Stimulated activated CD4-positive, alpha-beta T cell treated with anti-CD3 and anti-CD28 coated beads, Interleukin-15, amount 100 ng/mL, for 1 hour (primary cell): ENCODE measurements at regions not wholly inside any gene's neighbourhood (a gene's known extent, or its start where the extent isn't known, plus 50 kb on each side); places are given as distances from the start of the nearest gene placed in this dataset.
"Not testable (repeated sequence)": the region's sequence is repeated elsewhere in the genome, so short reads cannot be mapped to it uniquely, and the experiment has no call there.

Experiments
- DNase-seq, 2 donors: peaks; one replicate each; pipeline ENCODE4 v3.0.0-alpha.2; 2020; ENCODE audit warnings: low read depth in 1 of 2, low spot score in 1 of 2

DNA sequence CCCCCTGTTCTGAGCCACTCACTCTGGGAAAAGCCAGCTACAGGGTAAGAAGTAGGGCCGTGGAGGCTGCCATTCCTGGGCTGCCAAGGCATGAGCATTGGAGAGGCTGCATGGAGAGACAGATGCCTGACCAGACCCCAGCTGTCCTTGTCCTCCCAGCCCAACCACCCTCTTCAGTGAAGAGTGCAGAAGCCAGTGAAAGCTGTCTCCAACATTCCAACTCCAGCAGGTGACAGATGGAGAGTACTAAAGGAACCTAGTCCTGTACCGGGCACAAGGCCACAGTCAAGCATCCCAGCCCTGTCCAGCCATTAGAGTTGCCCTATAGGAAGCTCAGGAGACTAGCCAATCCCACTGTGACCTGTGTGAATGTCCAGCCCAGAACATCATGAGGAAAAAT lies 165.1 kb downstream of the DIRAS2 start:
- no peak for DNase-seq

DNA sequence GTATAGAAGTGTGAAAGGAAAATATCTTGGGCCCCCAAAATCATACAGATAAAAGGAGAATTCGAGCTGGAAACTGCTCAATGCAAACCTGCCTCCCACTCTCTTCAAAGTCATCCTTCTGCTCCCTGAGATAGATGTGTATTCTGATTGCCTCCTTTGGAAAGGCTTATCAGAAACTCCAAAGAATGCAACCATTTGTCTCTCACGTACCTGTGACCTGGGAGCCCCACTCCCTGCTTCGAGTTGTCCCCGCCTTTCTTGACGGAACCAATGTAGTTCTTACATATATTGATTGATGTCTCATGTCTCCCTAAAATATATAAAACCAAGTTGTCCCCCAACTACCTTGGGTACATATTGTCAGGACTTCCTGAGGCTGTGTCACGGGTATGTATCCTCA lies 163.8 kb downstream of the DIRAS2 start:
- no peak for DNase-seq

DNA sequence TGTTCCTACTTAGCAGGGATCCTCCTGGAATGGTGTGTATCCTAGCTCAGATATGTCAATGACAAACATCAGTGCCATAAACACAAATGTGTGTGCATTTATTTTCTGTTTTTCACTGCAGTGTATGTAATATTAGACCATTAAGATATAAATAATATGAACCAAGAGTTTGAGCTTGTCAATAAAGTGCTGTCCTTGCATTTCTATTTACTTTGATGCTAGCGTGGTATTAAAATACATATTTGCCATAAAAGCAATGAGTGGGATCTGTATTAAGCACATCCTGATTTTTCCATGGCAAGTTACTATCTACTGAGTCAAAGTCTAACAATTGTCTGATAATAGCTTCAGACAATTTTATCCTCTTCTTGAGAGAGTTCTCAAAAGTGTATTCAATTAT lies 157.6 kb downstream of the DIRAS2 start:
- DNase-seq = no peak

DNA sequence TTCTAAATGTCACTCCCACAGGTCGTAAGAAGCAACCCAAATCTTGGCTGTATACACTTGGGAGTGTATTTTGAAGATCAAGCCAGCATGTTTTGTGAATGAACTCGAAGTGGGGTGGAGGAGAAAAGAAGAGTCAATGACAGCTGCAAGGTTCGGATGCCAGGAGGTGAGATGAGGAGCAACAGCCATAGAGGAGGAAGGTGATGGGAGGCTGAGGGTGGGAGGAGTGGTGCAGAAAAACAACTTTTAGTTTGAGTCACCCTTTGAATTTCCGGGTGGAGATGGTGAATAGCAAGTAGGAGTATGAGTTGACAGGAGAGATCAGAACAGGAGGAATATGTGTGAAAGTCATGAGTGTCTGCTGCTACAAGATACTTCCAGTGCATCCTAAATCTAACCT lies 153.6 kb downstream of the DIRAS2 start:
- DNase-seq = no peak

DNA sequence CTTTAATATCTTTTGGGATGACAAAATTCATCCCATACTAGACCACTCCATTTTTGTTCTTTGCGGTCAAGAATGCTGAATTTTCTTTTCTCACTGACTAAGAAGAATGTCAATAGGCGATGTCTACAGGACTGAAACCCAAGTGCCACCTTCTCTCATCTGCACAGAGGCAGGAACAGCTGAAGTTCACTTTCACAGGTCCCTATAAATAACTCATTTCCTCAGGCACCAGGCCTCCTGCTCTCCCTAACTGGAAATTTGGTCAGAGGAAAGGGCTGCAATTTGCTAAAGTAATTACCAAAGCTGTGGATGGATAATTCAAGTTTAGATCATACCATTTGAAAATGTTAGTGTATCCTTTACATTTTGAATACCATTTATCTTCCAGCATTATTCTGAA lies 142.9 kb downstream of the DIRAS2 start:
- DNase-seq = no peak

DNA sequence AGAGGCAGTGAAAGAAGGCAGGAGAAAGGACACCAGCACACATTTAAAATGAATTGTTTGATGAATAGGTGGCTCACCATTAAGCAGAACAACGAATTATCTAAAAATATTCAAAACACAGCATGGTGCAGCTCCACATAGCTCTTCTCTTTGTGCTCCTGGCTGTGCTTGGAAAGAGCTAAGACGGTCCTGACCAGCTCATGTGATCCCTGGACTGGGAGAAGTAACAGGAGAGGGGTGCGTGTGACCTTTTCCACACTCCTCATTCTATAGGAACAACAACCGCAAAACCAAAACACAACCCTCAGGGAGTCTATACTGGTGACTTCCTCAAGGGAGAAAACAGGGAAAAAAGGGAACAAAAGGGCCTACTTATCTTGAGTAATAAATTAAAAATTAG lies 140.5 kb downstream of the DIRAS2 start:
- DNase-seq = no peak

DNA sequence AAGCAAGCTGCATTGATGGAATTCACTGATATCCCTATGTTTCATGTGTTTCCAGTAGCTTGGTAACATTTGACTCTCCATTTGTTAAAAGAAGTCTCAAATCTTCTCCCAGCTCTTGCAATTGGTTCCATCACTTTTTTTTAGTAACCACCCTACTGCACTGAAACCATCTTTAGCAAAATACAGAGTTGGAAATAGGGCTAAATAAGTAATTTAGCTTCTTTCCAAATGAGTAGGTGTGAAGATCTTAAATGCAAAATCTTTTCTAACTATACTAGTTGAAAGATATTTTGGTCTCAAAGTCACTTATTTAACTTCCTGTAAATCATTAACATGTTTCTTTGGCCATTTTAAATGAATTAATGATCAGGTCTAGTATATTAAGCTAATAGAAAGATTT lies 138.1 kb downstream of the DIRAS2 start:
- no peak for DNase-seq

DNA sequence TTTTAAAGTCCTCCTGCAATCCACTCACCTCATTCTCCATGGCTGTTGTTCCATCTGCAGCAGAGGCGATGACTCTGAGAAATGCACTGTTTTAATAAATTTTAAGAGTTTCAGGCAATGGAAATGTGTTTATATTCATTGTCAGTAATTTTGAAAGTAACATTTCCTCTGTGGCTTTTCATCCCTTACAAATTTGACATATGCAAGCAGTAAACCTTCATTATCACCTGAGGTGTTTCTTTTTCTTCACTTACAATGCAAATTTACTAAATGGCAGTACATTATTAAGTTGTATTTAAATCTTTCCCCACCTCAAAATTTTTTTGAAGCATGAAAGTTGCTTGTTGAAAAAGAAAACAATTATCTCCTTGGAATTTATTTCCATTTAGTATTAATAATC lies 136.9 kb downstream of the DIRAS2 start:
- DNase-seq = no peak

DNA sequence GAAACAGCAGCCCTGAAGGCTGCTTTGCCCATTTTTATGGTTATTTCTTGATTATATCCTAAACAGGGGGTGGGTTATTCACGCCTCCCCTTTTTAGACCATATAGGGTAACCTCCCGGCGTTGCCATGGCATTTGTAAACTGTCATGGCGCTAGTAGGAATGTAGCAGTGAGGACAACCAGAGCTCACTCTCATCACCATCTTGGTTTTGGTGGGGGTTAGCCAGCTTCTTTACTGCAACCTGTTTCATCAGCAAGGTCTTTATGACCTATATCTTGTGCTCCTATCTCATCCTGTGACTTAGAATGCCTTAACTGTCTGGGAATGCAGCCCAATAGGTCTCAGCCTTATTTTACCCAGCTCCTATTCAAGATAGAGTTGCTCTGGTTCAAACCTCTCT lies 136.2 kb downstream of the DIRAS2 start:
- DNase-seq = not testable (repeated sequence)

DNA sequence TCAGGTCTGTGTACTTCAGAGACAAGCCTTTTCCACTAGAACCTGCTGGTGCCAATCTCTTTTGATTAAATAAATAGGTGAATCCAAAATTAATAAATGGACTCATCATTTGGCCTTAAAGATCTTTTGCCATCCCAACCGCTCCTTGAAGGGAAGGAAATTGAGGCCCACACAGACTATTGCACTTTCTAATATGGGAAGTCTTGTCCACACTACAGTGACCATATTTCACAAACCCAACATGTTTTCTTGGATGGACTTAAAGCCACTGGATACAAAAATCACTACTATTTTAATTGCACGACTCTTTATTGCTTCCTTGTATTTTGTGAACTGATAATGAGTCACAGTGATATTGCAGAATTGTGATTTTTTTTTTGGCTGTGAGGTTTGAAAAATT lies 135.0 kb downstream of the DIRAS2 start:
- no peak for DNase-seq

DNA sequence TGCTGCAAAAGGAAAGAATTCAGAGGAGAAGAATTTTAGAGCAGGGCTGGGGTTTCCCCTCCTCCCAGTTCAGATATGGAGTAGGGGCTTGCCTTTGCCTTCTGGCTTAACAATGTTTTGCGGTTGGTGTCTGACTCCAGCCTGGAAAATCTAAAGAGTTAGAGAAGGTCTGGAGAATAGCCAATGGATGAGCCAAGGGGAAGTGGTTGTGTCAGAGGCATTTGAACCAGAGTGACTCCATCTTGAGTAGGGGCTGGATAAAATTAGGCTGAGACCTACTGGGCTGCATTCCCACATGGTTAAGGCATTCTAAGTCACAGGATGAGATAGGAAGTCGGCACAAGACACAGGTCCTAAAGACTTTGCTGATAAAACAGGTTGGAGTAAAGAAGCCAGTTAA lies 133.7 kb downstream of the DIRAS2 start:
- DNase-seq = no peak

DNA sequence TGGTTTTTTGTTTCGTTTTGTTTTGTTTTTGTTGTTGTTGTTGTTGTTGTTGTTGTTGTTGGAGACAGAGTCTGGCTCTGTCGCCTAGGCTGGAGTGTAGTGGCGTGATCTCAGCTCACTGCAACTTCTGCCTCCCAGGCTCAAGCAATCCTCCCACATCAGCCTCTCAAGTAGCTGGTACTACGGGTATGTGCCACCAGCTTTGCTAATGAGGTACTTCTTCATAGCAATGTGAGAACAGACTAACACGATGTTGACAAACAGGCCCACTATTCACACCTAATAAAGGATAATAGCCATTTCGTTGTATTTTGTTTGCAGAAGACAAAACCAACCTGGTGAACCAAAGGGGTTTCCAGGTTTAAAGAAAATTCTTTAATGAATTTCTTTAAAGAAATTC lies 130.9 kb downstream of the DIRAS2 start:
- DNase-seq = no peak

DNA sequence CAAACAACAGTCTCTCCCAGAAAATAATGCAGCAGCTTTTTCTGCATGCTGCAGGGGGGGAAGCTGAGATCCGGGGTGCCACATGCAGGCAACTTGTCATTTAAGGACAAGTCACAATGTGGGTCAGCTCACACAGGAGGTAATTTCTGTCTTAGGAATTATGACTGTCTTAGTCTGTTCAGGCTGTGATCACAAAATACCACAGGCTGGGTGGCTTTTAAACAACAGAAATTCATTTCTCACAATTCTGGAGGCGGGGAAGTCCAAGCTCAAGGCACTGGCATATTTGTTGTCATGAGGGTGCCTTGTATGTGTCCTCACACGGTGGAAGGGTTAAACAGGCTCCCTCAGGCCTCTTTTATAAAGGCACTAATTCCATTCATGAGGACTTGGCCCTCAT lies 127.7 kb downstream of the DIRAS2 start:
- no peak for DNase-seq

DNA sequence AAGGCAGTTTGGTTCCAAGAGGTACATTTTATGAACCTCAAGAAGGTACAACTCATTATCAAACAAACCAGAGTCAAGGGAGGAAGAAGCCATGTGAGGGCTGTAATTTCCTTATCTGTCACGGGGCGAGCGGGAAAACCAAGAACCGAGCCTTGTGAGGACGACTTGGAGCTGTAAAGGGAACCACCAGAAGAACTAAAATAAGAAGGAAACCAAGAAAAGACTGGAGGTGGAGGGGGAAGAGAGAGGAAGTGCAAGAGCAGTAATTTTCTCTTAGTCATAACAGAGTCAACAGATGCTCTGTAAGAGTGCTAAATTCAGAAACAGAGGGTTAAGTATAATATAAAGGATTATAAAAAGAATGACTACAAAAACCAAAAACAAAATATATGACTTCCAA lies 127.1 kb downstream of the DIRAS2 start:
- no peak for DNase-seq

DNA sequence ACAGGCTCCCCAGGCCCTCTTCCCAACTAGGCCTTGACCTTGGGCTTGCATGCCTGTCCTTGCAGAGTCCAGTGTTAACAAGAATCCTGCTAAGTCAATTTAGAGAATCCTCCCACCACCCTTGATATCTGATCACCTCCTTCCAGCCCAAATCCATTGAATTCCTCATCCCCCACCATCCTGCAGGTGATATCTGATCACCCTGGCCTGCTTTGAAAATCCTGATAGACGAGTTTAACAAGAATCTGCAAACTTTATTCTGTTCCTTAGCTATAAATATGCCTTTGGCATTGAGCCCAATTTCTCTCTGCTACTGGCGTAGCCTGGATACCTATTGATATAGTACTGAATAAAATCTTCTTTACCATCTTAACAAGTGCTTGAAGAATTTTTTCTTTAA lies 125.5 kb downstream of the DIRAS2 start:
- DNase-seq = no peak

DNA sequence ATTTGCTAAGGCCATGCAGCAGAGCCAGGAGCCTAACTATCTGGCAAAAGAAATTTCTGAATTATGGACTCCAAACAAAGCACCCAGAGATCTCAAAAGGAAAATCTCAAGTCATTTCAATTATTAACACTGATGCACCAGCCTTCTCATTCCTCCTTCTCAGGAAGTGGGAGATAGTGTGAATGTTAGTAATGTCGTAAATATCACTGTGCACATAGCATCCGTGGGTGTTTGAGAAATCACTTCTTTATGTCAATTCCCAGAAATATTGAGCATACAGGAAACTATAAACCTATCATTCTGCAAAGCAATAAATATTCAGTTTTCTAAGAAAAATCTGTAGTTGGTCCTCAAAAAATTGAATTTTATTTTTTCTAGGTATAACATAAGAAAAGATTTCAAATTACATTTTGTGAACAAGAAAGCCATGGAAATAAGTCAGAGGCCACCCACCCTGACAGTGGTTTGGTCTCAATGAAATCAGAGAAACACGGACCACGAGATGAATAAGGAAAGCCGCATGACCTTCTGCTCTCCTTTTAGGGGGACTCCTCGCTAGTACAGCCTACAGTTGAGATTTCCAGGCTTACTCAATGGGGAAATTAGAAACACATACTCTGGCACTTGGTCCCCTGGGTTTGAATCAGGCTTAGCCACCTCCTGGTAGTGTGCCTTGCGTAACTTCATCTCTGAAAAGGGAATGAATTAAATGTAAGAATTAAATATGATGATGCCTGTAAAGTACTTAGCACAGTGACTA lies 120.6 kb downstream of the DIRAS2 start:
- no peak for DNase-seq

DNA sequence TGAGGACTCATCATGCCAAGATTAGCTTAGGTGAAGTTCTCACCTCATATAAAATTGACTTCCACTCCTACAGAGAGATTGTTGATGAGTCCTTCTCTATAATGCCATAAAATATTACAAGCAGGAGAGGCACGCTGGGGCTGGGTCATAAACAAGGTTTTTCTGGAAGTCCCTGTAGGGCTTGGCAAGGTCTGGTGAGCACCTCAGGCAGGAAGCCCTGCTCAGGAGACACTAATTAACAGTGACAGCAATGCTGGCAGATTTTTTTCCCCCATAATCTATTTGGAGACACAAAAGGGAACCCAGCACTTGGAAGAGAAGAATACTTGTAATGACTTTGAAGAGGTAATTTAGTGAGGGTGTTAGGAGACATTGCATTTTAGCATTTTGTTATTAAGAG lies 118.7 kb downstream of the DIRAS2 start:
- no peak for DNase-seq

DNA sequence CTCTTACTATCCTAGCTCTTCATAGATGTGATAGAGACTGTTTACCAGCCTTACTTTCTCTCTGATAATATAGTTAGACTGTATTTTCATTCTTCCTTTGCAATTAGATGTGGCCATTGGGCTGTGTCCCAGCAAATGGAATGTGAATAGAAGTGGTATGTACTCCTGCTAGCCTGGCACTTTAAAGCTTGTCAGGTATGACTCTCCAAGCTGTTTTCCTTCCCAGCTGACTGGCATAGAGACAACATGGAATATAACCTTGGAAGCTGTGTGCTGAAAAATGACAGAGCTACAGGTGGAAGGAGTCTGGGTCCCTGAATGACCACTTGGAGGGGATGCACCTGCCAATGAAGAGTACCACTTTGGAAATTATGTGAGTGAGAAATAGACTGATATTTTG lies 116.2 kb downstream of the DIRAS2 start:
- no peak for DNase-seq

DNA sequence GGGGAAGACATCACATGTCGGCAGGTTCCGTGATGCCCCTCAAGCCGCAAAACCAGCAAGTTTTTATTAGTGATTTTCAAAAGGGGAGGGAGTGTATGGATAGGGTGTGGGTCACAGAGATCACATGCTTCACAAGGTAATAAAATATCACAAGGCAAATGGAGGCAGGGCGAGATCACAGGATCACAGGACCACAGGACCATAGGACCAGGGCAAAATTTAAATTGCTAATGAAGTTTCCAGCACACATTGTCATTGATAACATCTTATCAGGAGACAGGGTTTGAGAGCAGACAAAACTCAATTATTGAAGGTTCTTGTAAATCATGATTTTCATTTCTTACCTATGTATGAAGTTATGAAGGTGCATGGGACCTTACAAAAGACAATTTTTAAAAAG lies 106.5 kb downstream of the DIRAS2 start:
- not testable (repeated sequence) for DNase-seq

DNA sequence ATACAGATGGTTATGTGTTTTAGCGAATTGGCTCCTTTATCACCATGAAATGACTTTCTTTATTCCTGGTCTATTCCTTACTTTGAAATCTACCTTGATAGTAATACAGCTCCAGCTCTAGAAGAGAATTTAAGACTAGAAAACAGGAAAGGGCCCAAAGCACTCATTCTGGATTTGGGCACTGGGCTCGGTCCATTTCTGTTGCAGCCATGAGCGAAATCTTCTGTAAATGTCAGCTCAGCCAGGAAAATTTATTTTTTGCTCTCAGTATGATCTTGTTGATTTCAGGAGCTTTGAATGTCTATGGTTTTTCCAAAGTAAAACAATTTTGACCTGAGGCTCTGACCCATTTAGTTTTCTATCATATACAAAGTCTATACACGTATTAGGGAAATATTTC lies 104.1 kb downstream of the DIRAS2 start:
- no peak for DNase-seq

DNA sequence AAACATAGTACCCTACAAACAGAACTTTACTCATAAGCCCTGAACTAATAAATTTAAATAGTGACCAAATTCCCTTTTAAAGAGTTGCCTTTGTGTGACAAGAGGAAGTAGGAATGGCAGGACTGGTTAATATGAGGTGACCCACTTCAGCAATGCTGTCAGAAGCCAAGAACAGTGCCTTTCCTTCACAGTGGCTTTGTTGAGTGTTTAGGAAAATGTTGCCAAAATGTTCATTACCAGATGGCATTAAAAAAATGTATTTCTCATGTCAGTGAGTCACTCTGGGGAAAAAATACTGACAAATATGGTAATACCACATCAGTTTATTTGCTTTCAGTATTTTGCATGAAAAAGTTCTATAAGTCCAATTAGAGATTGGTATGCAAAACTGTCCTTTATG lies 103.3 kb downstream of the DIRAS2 start:
- no peak for DNase-seq

DNA sequence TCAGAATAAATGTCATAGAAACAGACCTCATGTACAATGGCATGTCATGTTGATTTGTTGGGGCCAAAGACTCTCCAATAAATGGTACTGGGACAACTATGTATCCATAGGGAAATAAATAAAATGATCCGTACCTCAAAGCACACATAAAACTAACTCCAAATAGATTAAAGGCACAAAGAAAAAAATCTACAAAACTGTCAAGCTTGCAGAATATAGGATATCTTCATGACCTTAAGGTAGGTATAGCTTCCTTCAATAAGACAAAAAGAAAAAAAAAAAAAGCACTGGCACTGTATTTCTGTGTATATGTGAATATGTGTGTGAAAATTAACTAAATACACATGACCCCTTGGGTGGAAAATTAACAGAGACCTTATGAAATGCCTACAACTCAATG lies 101.9 kb downstream of the DIRAS2 start:
- DNase-seq = no peak

DNA sequence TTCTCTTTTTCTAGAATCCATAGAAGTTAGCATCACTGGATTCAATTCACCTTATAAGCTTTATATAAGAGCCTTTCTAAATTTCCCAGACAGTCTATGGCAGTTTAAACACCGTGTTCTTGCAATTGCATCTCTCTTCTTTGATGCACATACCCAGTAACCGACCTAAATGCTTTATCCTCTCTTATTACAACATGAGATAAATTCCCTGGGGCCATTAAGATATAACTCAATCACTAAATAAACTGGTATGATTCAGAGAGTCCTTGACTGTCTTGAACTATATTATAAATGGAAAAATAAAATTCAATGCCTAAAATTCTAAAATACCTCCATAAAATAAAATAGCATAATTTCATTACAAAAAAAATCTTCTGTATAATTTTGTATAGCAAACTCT lies 98.1 kb downstream of the DIRAS2 start:
- no peak for DNase-seq

DNA sequence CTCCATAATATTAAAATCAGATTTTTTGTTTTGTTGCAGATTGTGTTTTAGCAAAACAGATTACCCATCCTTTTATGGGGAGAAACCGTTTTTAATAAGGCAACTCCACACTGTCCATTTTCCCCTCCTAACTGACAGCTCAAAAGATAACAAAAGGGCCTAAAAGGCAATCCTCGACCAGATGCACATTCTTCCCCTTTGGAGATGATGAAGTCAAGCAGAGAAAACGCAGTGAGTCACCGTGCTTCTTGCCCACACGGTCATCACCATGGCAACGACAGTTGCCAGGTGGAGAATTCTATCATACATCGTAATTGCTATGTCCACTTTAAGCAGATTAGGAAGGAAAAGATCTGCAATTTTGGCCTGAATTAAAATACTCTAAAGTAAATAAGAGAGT lies 96.4 kb downstream of the DIRAS2 start:
- no peak for DNase-seq
